AG10803 (cell line): ENCODE measurements at regions not wholly inside any gene's neighbourhood (a gene's known extent, or its start where the extent isn't known, plus 50 kb on each side); places are given as distances from the start of the nearest gene placed in this dataset.
A peak's percentile ranks its signal among the peaks of the same experiment; 100 is the strongest.

ENCODE experiments used
- DNase-seq: peaks from one replicate; pipeline ENCODE4 v3.0.0; 2010; ENCODE audit warnings: low read depth
- H3K4me3 ChIP-seq: 2 replicates; pipeline ENCODE4 v1.5.1; 2011; ENCODE audit warnings: mild to moderate bottlenecking, low read length, control low read depth
- CTCF ChIP-seq: conservative IDR thresholded peaks from 2 replicates; pipeline ENCODE4 v1.5.1; 2011; ENCODE audit warnings: mild to moderate bottlenecking, low read length, control low read depth, inconsistent platforms

- peak; percentile 44 for DNase-seq
- H3K4me3 ChIP-seq = no peak overlapping the region
- no peak for TF ChIP-seq CTCF
Observed at GRCh38 chr6:113734982-113735381, 122.2 kb upstream of the MARCKS start.

DNA sequence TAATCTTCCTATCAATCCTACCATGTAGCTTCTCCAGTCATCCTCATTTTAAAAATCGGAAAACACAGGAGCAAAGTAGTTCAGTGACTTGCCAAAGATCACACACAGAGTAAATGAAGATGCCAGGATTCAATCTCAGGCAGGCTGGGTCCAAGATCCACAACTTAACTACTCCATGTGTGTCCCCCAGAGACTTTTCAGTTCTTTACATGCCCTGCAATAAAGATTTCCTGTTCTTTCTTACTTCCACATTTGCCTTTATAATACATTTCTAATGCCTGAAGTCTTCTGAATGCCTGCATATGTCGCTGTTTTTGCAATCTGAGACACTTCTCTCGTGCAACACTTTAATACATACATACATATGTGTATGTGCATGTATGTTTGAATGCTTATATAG lies 121.7 kb upstream of the MARCKS start:
- no peak for DNase-seq
- TF ChIP-seq CTCF = no peak
- no peak overlapping the region for H3K4me3 ChIP-seq

GRCh38 chr6:113736978-113737377 lies 120.2 kb upstream of the MARCKS start:
- H3K4me3 ChIP-seq = no peak overlapping the region
- DNase-seq = no peak
- TF ChIP-seq CTCF = no peak

DNA sequence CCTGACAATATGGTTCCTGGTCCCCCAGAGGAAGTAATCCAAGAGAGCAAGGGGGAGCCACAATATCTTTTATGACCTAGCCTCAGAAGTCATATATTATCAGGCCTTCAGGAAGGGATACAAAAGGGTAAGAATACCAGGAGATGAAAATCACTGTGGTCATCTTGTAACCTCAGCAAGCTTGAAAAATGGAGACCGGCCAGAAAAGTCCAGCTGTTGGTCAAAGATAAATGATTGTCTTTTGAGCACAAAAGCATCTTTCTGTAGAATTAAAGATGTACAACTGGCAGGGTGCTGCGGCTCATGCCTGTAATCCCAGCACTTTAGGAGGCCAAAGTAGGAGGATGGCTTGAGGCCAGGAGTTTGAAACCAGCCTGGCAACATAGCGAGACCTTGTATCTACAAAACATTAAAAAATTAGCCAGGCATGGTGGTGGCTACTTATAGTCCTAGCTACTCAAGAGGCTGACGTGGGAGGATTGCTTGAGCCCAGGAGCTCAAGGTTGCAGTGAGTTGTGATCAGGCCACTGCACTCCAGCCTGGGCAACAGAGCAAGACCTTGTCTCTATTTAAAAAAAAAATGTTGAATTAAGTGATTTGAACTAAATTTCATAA lies 118.0 kb upstream of the MARCKS start:
- no peak for TF ChIP-seq CTCF
- no peak overlapping the region for H3K4me3 ChIP-seq
- peak; percentile 11 for DNase-seq

GRCh38 chr6:113741651-113742050 lies 115.5 kb upstream of the MARCKS start:
- TF ChIP-seq CTCF = no peak
- DNase-seq = no peak
- no peak overlapping the region for H3K4me3 ChIP-seq

- H3K4me3 ChIP-seq = no peak overlapping the region
- no peak for DNase-seq
- no peak for TF ChIP-seq CTCF
Observed at GRCh38 chr6:113742342-113742741, 114.8 kb upstream of the MARCKS start.

GRCh38 chr6:113744861-113745260 lies 112.3 kb upstream of the MARCKS start:
- no peak overlapping the region for H3K4me3 ChIP-seq
- TF ChIP-seq CTCF = no peak
- peak; percentile 69 for DNase-seq
